IPS-15b (cell line): ENCODE measurements at regions not wholly inside any gene's neighbourhood (a gene's known extent, or its start where the extent isn't known, plus 50 kb on each side); places are given as distances from the start of the nearest gene placed in this dataset.

ENCODE experiments used
- H3K27me3 ChIP-seq: one replicate; pipeline ENCODE4 v1.6.1; 2013; ENCODE audit warnings: low read length; ENCODE audit not compliant: control insufficient read depth, insufficient read depth
- H3K36me3 ChIP-seq: one replicate; pipeline ENCODE4 v1.6.1; 2013; ENCODE audit warnings: low read length; ENCODE audit not compliant: control insufficient read depth, insufficient read depth
- H3K4me1 ChIP-seq: one replicate; pipeline ENCODE4 v1.6.1; 2013; ENCODE audit warnings: mild to moderate bottlenecking, low read length; ENCODE audit not compliant: control insufficient read depth, insufficient read depth
- H3K4me3 ChIP-seq: one replicate; pipeline ENCODE4 v1.5.1; 2013; ENCODE audit warnings: low read depth, low read length
- H3K9ac ChIP-seq: one replicate; pipeline ENCODE4 v1.6.1; 2013; ENCODE audit warnings: low read depth, mild to moderate bottlenecking, low read length
- H3K9me3 ChIP-seq: one replicate; pipeline ENCODE4 v1.6.1; 2013; ENCODE audit warnings: mild to moderate bottlenecking, low read length; ENCODE audit not compliant: control insufficient read depth, insufficient read depth

DNA sequence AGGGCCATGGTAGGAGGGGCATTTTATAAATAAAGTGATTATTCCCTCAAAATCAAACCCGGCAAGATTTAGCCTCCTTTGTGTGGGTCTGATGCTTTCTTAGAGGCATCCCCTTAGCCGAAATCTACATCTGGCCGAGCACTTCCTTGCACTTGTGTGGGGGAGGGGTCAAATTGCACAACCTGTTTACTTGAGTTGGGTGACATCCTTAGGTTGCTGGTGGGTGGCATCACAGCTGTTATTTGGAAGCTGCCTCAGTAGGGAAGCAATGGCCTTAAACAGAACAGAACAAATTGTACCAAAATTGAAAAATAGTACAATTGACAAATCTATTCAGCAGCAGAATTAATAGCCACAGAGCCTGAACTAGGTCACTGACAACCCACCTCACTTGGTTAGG lies 546.1 kb downstream of the SNAPC1 start:
- no peak overlapping the region for H3K9ac ChIP-seq
- no peaks in the 10 kb centered on the region for H3K4me1 ChIP-seq
- no peak overlapping the region for H3K4me3 ChIP-seq
- no peaks in the 10 kb centered on the region for H3K36me3 ChIP-seq
- no peaks in the 10 kb centered on the region for H3K9me3 ChIP-seq
- H3K27me3 ChIP-seq, result no peaks in the 10 kb centered on the region

DNA sequence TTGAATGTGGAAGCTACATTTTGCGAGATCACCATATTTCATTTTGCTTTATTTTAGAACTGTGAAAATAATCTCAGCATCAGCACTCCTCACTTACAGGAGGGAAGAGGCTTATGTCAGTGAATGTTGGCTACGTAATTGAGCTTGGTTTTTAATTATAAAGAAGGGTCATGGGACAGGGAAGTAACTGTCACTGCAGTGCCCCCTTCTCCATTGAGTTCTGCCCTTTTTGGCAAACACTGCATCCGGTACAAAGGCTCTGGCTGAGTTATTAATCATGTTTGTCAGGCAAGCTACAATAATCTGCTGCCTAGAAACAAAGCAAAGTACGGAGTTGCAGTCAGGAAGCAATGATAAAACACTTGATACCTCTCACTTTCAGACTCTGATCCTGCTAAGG lies 546.7 kb downstream of the SNAPC1 start:
- H3K9ac ChIP-seq, result no peak overlapping the region

DNA sequence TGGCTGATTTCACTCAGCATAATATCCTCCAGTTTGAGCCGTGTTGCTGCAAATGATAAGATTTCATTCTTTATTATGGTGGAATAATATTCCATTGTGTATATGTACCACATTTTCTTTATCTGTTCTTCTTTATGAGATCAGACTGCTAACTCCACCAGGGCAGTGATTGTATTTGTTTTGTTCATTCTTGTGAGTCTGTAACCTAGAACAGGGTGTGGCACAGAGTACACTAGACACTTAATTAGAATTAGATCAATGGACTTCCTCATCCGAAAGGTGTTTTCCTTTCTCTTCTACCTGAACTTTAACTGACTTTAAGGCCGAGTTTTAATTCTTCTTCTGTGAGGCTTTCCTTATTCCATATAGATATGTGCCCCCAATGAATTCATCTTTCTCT lies 551.0 kb downstream of the SNAPC1 start:
- Histone ChIP-seq H3K36me3 (no peaks in the 10 kb centered on the region), H3K4me3 (no peak overlapping the region), H3K27me3 (no peaks in the 10 kb centered on the region), H3K9me3 (no peaks in the 10 kb centered on the region), H3K9ac (no peak overlapping the region), H3K4me1 (no peaks in the 10 kb centered on the region)

More for the DNA sequence above, 546.7 kb downstream of the SNAPC1 start:
- H3K4me3 ChIP-seq, result no peak overlapping the region
- H3K36me3 ChIP-seq, result no peaks in the 10 kb centered on the region
- H3K9me3 ChIP-seq, result no peaks in the 10 kb centered on the region
- no peaks in the 10 kb centered on the region for H3K4me1 ChIP-seq
- no peaks in the 10 kb centered on the region for H3K27me3 ChIP-seq

DNA sequence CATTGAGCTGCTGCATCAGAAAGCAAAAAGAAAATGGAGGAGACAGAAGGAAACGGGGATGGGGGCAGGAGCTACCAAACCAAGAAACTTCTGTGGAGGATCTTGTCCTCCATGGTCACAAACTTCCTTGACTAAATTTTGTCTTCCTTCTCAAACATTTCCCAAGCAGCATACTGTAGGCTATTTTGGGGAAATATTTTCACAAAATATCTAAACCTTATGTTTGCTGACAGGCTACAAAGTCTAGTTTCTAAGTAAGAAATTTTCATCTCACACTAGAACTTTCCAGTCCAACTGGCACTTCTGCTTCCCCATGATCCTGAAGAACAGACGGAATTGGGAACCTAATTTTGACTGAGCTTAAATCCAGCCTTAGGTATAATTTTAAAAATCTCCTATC lies 552.0 kb downstream of the SNAPC1 start:
- H3K4me3 ChIP-seq, result no peak overlapping the region
- H3K27me3 ChIP-seq, result no peaks in the 10 kb centered on the region
- H3K4me1 ChIP-seq, result no peaks in the 10 kb centered on the region
- H3K9ac ChIP-seq, result no peak overlapping the region
- no peaks in the 10 kb centered on the region for H3K9me3 ChIP-seq
- no peaks in the 10 kb centered on the region for H3K36me3 ChIP-seq

DNA sequence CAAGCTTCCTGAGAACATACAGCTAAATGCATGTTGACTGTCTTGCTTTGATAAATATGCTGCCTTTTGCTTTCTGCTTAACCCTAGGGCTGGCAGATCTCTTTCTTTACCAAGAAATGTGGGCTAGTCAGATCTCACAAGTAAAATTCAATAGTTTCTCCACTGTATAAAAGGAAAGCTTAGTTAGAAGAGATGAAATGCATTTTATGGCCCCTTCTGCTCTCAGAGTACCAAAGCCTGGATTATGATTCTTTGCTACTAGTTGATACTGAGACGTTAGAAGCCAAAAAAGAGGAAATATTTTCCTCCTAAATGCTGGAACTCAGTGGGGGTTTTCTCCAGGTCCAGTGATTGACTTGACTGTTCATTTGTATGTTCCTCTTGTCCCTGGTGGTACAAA lies 552.7 kb downstream of the SNAPC1 start:
- no peak overlapping the region for H3K9ac ChIP-seq
- no peak overlapping the region for H3K4me3 ChIP-seq
- no peaks in the 10 kb centered on the region for H3K4me1 ChIP-seq
- no peaks in the 10 kb centered on the region for H3K36me3 ChIP-seq
- no peaks in the 10 kb centered on the region for H3K9me3 ChIP-seq
- H3K27me3 ChIP-seq, result no peaks in the 10 kb centered on the region

DNA sequence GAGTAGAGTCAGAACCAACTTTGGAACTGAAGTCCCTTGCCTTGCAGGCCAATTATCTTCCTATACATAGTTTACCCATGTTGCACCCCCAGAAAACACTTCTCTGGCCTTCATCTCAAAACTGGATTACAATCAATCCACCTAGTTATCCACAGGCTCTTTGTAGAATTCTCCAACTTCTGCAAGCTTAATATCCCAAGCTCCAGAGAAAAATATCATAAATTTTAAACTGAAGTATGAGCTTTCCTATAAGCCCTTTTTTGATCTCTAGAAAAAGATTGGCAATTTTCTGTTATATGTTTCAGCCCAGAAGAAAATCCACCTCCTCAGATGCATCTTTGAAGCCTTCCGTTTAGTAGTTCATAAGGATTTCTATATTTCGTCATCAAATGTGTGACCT lies 553.4 kb downstream of the SNAPC1 start:
- Histone ChIP-seq H3K9ac (no peak overlapping the region), H3K4me1 (no peaks in the 10 kb centered on the region), H3K4me3 (no peak overlapping the region), H3K9me3 (no peaks in the 10 kb centered on the region), H3K27me3 (no peaks in the 10 kb centered on the region), H3K36me3 (no peaks in the 10 kb centered on the region)

DNA sequence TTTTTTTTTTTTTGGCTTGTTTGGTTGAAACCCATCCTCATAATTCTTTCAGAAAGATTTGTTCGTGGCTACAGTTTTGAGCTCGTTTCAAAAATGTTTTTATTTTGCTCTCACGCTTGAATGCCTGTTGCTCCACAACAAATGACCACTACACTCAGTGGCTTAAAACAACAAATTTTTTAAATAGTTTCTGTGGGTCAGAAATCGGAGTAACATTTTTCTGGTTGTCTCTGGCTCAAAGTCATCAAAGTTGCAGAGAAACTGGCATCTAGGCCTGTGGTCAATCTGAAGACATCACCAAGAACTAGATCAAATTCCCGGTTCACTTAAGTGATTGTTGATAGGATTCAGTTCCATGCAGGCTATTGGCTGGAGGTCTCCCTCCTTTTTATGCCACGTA lies 560.0 kb downstream of the SNAPC1 start:
- Histone ChIP-seq H3K4me1 (no peaks in the 10 kb centered on the region), H3K27me3 (no peaks in the 10 kb centered on the region), H3K9ac (no peak overlapping the region), H3K4me3 (no peak overlapping the region), H3K36me3 (no peaks in the 10 kb centered on the region), H3K9me3 (no peaks in the 10 kb centered on the region)

DNA sequence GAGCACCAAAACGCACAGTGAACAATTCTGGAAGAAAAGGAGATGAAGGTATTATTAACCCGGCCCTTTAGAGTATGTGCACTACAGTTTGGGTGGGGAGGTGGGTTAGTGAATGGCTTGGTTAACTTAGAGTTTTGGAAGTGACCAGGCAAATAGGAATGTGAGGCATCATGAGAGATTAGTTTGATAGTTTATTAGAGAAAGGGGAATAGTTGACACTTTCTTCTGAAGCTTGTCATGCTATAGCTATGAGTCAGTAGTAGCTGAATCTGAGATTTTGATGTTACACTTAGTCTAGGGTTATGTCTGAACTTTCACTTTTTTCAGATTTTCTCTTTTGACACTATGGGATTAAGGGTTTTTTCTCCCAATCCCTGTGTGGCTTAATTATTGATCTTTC lies 567.2 kb downstream of the SNAPC1 start:
- Histone ChIP-seq H3K36me3 (no peaks in the 10 kb centered on the region), H3K9ac (no peak overlapping the region), H3K27me3 (no peaks in the 10 kb centered on the region), H3K9me3 (no peaks in the 10 kb centered on the region), H3K4me1 (no peaks in the 10 kb centered on the region), H3K4me3 (no peak overlapping the region)

DNA sequence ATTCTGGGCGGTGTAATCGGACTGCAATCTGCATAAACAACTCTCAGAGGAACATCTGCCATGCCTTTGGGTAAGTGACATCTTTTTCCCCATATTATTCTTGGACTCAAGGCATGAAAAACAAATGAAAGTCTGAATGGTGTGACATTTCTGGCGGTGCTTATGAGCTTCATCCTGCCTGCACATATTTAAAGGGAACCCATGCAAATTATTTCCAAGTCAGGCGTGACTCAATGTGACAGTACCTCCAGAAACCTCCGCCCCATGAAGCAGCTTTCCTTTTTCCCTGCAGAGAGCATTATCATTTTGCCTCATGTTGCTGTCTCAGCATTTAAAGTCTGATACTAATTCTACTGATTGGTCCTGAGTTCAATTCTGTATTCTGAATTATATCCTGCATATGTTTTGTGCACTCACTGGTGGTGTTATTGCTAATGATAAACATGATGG lies 585.4 kb downstream of the SNAPC1 start:
- Histone ChIP-seq H3K36me3 (no peaks in the 10 kb centered on the region), H3K9ac (no peak overlapping the region), H3K4me3 (no peak overlapping the region), H3K4me1 (no peaks in the 10 kb centered on the region), H3K27me3 (no peaks in the 10 kb centered on the region), H3K9me3 (peaks cover 4% of the 10 kb centered on the region)

DNA sequence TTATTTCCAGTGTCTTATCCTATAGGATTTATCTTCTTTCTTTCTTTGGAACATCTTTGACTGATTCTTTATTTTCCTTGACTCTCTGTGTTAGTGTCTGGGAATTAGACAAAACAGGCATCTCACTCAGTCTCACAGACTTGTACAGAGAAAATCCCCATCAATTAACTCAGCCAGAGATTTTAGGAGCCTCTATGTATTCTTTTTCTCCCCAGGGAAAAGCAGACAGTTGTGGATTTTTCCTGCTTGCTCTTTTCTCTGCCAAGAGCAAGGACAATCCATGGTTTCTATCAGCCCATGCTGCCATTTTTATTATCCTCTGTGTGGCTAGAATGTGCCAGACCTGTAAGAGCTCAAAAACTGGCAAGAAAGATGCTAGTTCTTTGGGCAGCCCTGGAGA lies 595.1 kb downstream of the SNAPC1 start:
- H3K27me3 ChIP-seq, result no peaks in the 10 kb centered on the region
- H3K4me3 ChIP-seq, result no peak overlapping the region
- no peaks in the 10 kb centered on the region for H3K36me3 ChIP-seq
- no peaks in the 10 kb centered on the region for H3K4me1 ChIP-seq
- H3K9ac ChIP-seq, result no peak overlapping the region
- no peaks in the 10 kb centered on the region for H3K9me3 ChIP-seq

DNA sequence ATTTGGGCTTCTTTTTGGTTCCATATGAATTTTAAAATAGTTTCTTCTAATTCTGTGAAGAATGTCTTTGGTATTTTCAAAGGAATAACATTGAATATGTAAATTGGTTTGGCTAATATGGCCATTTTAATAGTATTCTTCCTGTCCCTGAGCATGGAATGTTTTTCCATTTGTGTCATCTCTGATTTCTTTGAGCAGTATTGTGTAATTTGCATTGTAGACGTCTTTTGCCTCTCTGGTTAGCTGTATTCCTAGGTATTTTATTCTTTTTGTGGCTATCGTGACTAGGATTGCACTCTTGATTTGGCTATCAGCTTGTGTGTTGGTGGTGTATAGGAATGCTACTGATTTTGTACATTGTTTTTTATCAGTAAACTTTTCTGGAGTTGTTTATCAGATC lies 601.9 kb downstream of the SNAPC1 start:
- Histone ChIP-seq H3K9me3 (no peaks in the 10 kb centered on the region), H3K27me3 (no peaks in the 10 kb centered on the region), H3K4me3 (no peak overlapping the region), H3K36me3 (no peaks in the 10 kb centered on the region), H3K4me1 (no peaks in the 10 kb centered on the region), H3K9ac (no peak overlapping the region)

DNA sequence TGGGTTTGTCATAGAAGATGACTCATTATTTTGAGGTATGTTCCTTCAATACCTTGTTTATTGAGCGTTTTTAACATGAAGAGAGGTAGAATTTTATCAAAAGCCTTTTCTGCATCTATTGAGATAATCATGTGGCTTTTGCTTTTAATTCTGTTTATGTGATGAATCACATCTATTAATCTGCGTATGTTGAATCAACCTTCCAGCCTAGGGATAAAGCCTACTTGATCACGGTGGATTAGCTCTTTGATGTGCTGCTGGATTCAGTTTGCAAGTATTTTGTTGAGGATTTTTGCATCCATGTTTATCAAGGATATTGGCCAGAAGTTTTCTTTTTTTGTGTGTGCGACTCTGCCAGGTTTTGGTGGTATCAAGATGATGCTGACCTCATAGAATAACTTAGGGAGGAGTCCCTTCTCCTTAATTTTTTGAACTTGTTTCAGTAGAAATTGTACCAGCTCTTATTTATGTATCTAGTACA lies 602.6 kb downstream of the SNAPC1 start:
- H3K9me3 ChIP-seq, result no peaks in the 10 kb centered on the region
- no peaks in the 10 kb centered on the region for H3K36me3 ChIP-seq
- no peak overlapping the region for H3K9ac ChIP-seq
- no peaks in the 10 kb centered on the region for H3K4me1 ChIP-seq
- H3K4me3 ChIP-seq, result no peak overlapping the region
- H3K27me3 ChIP-seq, result no peaks in the 10 kb centered on the region
